HFFc6 (cell line): ENCODE measurements at regions not wholly inside any gene's neighbourhood (a gene's known extent, or its start where the extent isn't known, plus 50 kb on each side); places are given as distances from the start of the nearest gene placed in this dataset.

Experiments used
- DNase-seq: peaks from one replicate; pipeline ENCODE4 v3.0.0-alpha.2; 2018
- H3K27ac Mint-ChIP-seq: 2 replicates; pipeline ENCODE4 v1.8.0; 2020; ENCODE audit warnings: mild to moderate bottlenecking, mixed read lengths
- H3K27me3 Mint-ChIP-seq: 2 replicates; pipeline ENCODE4 v1.8.0; 2021; ENCODE audit warnings: mild to moderate bottlenecking, moderate library complexity, mixed read lengths; ENCODE audit not compliant: insufficient read depth
- H3K36me3 Mint-ChIP-seq: 2 replicates; pipeline ENCODE4 v1.8.0; 2021; ENCODE audit warnings: low read depth, mixed read lengths
- H3K4me1 Mint-ChIP-seq: 2 replicates; pipeline ENCODE4 v1.8.0; 2020; ENCODE audit warnings: low read depth, mixed read lengths
- H3K4me3 Mint-ChIP-seq: 2 replicates; pipeline ENCODE4 v1.8.0; 2020; ENCODE audit warnings: mild to moderate bottlenecking, moderate library complexity, mixed read lengths
- H3K9me3 Mint-ChIP-seq: 2 replicates; pipeline ENCODE4 v1.8.0; 2020; ENCODE audit warnings: mild to moderate bottlenecking, mixed read lengths
- TF ChIP-seq, protein P1 (sequence below): fragments of 200-600 bp; sonication (generic); IDR thresholded peaks from 2 replicates; pipeline ENCODE4 v1.5.0; 2021; ENCODE audit warnings: antibody characterized with exemption, mild to moderate bottlenecking

DNA sequence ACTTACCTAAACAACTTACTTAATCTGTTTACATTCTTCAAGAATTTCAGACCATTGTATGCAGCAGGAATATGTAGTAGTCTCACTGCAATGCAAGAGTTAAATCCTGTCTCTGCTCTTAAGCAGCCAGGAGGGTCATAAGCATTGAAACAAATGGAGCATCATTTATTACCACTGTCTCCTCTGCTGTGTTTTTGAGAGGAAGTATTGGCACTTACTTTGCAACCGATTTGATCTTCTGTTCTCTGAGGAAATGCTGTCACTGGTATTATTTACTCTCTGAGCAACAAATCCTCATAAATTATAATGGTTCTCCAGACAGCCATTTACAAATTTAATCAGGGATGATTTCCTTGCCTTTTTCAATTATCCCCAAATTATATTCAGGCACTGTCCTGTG is 1367.1 kb downstream of the STIM2 start:
- H3K27me3 Mint-ChIP-seq = no peaks in the 10 kb centered on the region
- peaks cover 77% of the 10 kb centered on the region for H3K4me1 Mint-ChIP-seq
- TF ChIP-seq, protein P1, sequence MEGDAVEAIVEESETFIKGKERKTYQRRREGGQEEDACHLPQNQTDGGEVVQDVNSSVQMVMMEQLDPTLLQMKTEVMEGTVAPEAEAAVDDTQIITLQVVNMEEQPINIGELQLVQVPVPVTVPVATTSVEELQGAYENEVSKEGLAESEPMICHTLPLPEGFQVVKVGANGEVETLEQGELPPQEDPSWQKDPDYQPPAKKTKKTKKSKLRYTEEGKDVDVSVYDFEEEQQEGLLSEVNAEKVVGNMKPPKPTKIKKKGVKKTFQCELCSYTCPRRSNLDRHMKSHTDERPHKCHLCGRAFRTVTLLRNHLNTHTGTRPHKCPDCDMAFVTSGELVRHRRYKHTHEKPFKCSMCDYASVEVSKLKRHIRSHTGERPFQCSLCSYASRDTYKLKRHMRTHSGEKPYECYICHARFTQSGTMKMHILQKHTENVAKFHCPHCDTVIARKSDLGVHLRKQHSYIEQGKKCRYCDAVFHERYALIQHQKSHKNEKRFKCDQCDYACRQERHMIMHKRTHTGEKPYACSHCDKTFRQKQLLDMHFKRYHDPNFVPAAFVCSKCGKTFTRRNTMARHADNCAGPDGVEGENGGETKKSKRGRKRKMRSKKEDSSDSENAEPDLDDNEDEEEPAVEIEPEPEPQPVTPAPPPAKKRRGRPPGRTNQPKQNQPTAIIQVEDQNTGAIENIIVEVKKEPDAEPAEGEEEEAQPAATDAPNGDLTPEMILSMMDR = no peak
- no peaks in the 10 kb centered on the region for H3K9me3 Mint-ChIP-seq
- no peaks in the 10 kb centered on the region for H3K36me3 Mint-ChIP-seq
- H3K4me3 Mint-ChIP-seq = no peak overlapping the region
- DNase-seq = no peak
- H3K27ac Mint-ChIP-seq = no peak overlapping the region

DNA sequence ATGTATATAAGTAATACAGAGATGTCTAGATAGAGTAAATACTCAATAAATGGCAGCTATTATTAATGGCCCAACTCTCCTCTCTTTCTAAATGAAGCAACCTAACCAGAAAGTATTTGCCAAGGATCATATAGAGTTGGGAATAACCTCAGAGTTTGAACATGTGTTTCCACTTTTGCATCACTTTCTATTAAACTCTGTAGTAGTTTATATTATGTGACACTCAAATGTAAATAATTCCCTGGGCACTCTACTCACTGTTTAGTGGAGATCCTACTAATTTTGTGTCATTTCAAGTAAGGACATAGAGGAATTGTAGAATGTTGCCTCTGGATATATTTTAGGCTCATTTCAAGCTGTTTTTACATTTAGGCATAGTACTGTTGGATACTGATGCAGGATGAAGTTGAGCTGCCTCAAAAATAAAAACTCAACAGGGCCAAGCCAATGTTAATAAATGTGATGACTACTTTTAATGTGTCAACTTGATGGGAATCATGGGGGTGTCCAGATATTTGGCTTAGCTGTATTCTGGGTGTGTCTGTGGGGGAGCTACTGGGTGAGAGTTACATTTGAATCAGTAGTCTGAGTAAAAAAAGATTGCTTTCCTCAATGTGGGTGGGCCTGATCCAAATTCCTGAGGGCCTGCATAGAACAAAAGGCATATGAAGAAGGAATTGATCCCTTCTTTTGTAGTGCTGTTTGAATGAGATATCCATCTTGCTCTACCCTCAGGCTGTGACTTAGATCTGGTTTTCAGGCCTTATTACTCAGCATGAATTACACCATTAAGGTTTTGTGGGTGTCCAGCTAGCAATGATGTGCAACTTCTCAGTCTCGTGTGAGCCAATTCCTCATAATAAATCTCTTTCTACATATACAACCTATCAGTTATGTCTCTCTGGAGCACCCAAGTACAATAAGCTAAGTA is 1368.2 kb downstream of the STIM2 start:
- H3K27ac Mint-ChIP-seq = peak overlapping the region; percentile 30

DNA sequence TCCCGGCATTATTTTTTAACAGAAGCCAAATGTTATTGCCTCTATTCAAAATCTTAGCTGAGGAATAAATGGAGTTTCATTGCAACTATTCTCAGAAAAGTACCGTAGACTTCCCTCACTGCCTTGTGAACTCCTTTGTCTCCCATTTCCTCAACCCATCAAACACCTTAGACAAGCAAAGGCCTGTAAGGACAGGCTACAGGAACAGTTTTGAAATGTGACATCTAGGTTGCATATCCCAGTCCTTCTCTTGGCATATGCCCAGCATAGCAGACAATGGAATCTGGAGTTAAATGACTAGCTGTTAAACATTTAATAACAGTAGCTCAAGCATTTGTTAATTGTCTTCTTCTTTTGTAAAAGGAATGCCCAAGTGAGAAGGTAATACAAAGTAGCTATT is 1371.7 kb downstream of the STIM2 start:
- H3K27ac Mint-ChIP-seq = no peak overlapping the region
- no peaks in the 10 kb centered on the region for H3K27me3 Mint-ChIP-seq
- TF ChIP-seq, protein P1 = no peak
- no peak overlapping the region for H3K4me3 Mint-ChIP-seq
- DNase-seq = no peak
- no peaks in the 10 kb centered on the region for H3K36me3 Mint-ChIP-seq
- no peaks in the 10 kb centered on the region for H3K9me3 Mint-ChIP-seq
- H3K4me1 Mint-ChIP-seq = peaks cover 52% of the 10 kb centered on the region

More for the DNA sequence above, 1368.2 kb downstream of the STIM2 start:
- H3K4me3 Mint-ChIP-seq = peak overlapping the region; percentile 47
- TF ChIP-seq, protein P1 = no peak
- no peaks in the 10 kb centered on the region for H3K27me3 Mint-ChIP-seq
- peak; percentile 47 for DNase-seq
- H3K36me3 Mint-ChIP-seq = no peaks in the 10 kb centered on the region
- H3K4me1 Mint-ChIP-seq = peaks cover 76% of the 10 kb centered on the region
- H3K9me3 Mint-ChIP-seq = no peaks in the 10 kb centered on the region

DNA sequence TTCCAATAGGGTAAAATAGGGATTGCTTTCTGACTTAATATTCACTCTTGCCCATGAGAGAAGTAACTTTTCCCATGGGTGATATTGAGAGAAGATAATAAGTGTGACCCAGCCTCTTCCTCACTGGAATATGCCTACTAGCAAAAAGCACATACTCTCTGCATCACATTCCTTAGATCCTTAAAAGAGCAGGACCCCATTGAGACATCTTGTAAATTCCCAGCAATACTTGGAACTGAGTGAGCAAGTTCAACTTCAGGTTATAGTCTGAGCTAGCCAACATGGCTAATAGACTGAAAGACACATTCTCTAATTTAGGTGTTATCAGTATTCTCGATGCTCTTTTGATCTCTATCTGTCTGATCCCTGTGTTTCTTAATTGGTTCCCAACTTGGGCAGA is 1372.3 kb downstream of the STIM2 start:
- H3K9me3 Mint-ChIP-seq = no peaks in the 10 kb centered on the region
- no peak overlapping the region for H3K27ac Mint-ChIP-seq
- no peaks in the 10 kb centered on the region for H3K36me3 Mint-ChIP-seq
- TF ChIP-seq, protein P1 = no peak
- peaks cover 47% of the 10 kb centered on the region for H3K4me1 Mint-ChIP-seq
- H3K4me3 Mint-ChIP-seq = no peak overlapping the region
- no peaks in the 10 kb centered on the region for H3K27me3 Mint-ChIP-seq
- no peak for DNase-seq

DNA sequence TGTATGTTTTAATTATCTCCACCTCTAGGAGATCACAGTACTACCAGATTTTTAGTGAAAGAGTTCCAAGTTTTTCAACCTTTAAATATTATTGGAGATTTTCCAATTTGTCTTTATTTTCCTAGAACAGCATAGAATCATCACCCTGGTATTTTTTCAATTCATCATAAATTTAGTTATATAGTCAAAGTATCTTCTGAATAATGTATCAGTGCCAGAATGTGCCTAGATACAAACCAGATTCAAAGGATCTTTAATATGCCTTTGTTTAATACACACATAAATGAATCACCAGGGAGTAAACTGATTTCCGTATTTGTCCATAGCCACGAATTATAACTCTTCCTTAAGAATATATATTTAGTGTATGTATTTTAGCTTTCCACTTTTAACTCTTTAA is 1373.1 kb downstream of the STIM2 start:
- Mint-ChIP-seq H3K9me3 (no peaks in the 10 kb centered on the region), H3K36me3 (no peaks in the 10 kb centered on the region), H3K27me3 (no peaks in the 10 kb centered on the region), H3K4me1 (peaks cover 39% of the 10 kb centered on the region), H3K27ac (no peak overlapping the region), H3K4me3 (no peak overlapping the region)
- TF ChIP-seq, protein P1 = no peak
- no peak for DNase-seq
